B cell (primary cell): ENCODE measurements at regions not wholly inside any gene's neighbourhood (a gene's known extent, or its start where the extent isn't known, plus 50 kb on each side); places are given as distances from the start of the nearest gene placed in this dataset.
"Not testable (repeated sequence)": the region's sequence is repeated elsewhere in the genome, so short reads cannot be mapped to it uniquely, and the experiment has no call there.

Experiments used
- EZH2 ChIP-seq: IDR thresholded peaks from 2 replicates; pipeline ENCODE4 v1.6.1; 2012; ENCODE audit warnings: borderline replicate concordance, low read depth, mild to moderate bottlenecking, moderate library complexity, low read length; ENCODE audit not compliant: insufficient read depth, poor library complexity, severe bottlenecking
- TF ChIP-seq, protein P1 (sequence below): fragments of 200-600 bp; IDR thresholded peaks from one replicate; pipeline ENCODE4 v1.8.0; 2022; ENCODE audit warnings: antibody characterized with exemption, mild to moderate bottlenecking

DNA sequence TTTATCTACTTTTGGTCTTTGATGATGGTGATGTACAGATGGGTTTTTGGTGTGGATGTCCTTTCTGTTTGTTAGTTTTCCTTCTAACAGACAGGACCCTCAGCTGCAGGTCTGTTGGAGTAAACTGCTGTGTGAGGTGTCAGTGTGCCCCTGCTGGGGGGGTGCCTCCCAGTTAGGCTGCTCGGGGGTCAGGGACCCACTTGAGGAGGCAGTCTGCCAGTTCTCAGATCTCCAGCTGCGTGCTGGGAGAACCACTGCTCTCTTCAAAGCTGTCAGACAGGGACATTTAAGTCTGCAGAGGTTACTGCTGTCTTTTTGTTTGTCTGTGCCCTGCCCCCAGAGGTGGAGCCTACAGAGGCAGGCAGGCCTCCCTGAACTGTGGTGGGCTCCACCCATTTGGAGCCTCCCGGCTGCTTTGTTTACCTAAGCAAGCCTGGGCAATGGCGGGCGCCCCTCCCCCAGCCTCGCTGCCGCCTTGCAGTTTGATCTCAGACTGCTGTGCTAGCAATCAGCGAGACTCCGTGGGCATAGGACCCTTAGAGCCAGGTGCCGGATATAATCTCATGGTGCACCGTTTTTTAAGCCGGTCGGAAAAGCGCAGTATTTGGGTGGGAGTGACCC, 433.7 kb downstream of the CCSER2 start:
- not testable (repeated sequence) for TF ChIP-seq EZH2
- TF ChIP-seq, protein P1, sequence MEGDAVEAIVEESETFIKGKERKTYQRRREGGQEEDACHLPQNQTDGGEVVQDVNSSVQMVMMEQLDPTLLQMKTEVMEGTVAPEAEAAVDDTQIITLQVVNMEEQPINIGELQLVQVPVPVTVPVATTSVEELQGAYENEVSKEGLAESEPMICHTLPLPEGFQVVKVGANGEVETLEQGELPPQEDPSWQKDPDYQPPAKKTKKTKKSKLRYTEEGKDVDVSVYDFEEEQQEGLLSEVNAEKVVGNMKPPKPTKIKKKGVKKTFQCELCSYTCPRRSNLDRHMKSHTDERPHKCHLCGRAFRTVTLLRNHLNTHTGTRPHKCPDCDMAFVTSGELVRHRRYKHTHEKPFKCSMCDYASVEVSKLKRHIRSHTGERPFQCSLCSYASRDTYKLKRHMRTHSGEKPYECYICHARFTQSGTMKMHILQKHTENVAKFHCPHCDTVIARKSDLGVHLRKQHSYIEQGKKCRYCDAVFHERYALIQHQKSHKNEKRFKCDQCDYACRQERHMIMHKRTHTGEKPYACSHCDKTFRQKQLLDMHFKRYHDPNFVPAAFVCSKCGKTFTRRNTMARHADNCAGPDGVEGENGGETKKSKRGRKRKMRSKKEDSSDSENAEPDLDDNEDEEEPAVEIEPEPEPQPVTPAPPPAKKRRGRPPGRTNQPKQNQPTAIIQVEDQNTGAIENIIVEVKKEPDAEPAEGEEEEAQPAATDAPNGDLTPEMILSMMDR = not testable (repeated sequence)
